ENCODE measurements at regions not wholly inside any gene's neighbourhood (a gene's known extent, or its start where the extent isn't known, plus 50 kb on each side); places are given as distances from the start of the nearest gene placed in this dataset.

DNA sequence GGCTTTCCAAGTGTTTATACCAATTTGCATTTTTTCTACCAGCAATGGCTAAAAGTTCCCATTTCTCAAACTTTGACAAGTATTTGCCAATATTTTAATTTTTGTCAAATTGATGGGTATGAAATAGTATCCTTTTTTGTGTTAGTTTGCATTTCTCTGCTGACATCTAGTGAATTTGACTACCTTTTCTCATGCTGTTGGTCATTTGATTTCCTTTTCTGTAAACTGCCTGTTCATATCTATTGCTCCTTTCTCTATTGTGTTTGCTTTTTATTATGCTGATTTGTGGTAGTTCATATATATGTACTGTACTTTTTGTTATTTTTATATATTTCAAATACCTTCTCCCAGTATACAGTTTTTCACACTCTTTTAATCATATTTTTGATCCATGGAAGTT, 149.4 kb downstream of the PMAIP1 start:
- no peaks in the 10 kb centered on the region for H3K36me3 ChIP-seq
- intact Hi-C loops (cut with DNase I): no loop called here
- H3K9me3 ChIP-seq: no peaks in the 10 kb centered on the region
- DNase-seq (ENCODE audit: low spot score): no peak
- H3K4me1 ChIP-seq (replicated peaks): no peaks in the 10 kb centered on the region
- H3K27ac ChIP-seq: no peak overlapping the region
- no peaks in the 10 kb centered on the region for H3K27me3 ChIP-seq (replicated peaks; ENCODE audit: insufficient read depth)
- TF ChIP-seq, protein P1, sequence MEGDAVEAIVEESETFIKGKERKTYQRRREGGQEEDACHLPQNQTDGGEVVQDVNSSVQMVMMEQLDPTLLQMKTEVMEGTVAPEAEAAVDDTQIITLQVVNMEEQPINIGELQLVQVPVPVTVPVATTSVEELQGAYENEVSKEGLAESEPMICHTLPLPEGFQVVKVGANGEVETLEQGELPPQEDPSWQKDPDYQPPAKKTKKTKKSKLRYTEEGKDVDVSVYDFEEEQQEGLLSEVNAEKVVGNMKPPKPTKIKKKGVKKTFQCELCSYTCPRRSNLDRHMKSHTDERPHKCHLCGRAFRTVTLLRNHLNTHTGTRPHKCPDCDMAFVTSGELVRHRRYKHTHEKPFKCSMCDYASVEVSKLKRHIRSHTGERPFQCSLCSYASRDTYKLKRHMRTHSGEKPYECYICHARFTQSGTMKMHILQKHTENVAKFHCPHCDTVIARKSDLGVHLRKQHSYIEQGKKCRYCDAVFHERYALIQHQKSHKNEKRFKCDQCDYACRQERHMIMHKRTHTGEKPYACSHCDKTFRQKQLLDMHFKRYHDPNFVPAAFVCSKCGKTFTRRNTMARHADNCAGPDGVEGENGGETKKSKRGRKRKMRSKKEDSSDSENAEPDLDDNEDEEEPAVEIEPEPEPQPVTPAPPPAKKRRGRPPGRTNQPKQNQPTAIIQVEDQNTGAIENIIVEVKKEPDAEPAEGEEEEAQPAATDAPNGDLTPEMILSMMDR (IDR thresholded peaks at IDR 0.05): no peak
- TF ChIP-seq POLR2AphosphoS5 (IDR thresholded peaks at IDR 0.05): no peak
- no peak for TF ChIP-seq POLR2A (IDR thresholded peaks at IDR 0.05)
- H3K4me3 ChIP-seq: no peak overlapping the region

DNA sequence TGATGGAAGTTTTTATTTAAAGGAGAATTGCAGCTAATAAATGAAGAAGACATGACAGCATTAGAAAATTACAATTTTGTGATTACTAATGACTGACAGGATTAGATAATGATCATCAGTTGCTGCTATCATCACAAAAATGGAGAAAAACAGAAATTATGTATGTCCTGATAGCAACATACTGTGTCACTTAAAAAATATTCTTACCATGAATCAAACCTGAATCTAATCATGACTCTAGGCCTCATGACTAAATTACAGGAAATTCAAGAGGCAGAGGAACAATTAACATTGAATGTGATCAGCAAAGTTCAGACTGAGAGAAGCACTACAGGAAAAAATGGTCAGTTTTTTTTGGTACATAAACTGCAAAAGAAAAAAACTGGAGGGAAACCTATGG, 147.8 kb downstream of the PMAIP1 start:
- Histone ChIP-seq H3K36me3 (no peaks in the 10 kb centered on the region), H3K9me3 (no peaks in the 10 kb centered on the region), H3K4me1 (replicated peaks) (no peaks in the 10 kb centered on the region), H3K27me3 (replicated peaks; ENCODE audit: insufficient read depth) (no peaks in the 10 kb centered on the region), H3K27ac (no peak overlapping the region), H3K4me3 (no peak overlapping the region)
- TF ChIP-seq POLR2AphosphoS5 (IDR thresholded peaks at IDR 0.05): no peak
- no peak for TF ChIP-seq POLR2A (IDR thresholded peaks at IDR 0.05)
- TF ChIP-seq, protein P1 (IDR thresholded peaks at IDR 0.05): no peak
- DNase-seq (ENCODE audit: low spot score): no peak
- intact Hi-C loops (cut with DNase I): no loop called here

DNA sequence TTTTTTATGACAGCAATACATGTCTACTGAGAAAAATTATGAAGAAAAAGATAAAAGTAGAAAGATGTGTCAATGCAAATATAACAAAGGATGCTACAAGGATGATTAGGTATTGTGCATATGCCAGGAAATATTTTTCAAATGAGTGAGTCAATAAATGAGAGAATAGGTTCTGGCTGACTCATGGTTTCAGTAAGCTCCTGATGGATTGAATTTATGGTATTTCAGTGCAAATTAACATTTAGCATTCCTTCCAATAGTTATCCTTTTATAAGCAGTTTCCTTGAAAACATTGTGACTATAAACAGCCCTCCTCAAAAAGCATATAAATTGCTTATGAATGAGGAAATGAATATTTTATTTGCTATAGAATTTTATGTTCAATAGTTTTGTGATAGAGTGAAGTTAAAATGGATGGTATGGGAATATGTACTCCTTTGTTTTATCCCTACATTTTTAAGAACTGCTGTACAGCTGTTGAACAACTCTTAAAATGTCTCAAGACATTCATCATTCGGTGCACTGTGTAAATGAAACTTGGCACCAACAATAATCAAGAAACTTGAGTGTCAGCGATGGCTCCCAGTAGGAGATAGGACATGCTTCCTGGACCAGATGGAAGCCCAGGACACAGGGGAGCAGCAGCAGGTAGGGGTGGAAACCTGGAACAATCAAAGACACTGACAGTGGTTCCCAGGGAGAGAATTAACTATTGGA, 144.7 kb downstream of the PMAIP1 start:
- H3K27me3 ChIP-seq (replicated peaks; ENCODE audit: insufficient read depth): no peaks in the 10 kb centered on the region

DNA sequence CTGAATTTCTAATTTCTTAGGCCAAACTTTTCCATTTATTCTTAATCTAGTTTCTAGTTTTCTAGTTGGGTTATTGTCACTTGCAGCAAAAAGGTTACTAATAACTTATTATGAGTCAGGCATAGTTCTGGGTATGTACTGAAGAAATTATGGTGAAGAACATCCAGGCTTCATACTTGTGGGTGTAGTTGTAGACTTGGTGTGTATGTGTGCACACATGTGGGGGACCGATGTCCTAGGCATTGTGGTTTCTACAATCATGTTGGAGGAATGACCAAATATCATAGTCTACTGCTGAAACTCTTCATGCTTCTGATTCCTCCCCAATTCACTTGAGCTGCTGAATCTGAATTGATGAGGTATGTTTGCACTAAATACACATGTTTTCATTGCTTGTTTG, 141.2 kb downstream of the PMAIP1 start:
- no peak overlapping the region for H3K4me3 ChIP-seq
- no peaks in the 10 kb centered on the region for H3K9me3 ChIP-seq
- TF ChIP-seq POLR2AphosphoS5 (IDR thresholded peaks at IDR 0.05) (no peak), POLR2A (IDR thresholded peaks at IDR 0.05) (no peak)
- TF ChIP-seq, protein P1 (IDR thresholded peaks at IDR 0.05): no peak
- H3K36me3 ChIP-seq: no peaks in the 10 kb centered on the region
- intact Hi-C loops (cut with DNase I): no loop called here
- DNase-seq (ENCODE audit: low spot score): no peak
- H3K4me1 ChIP-seq (replicated peaks): no peaks in the 10 kb centered on the region
- no peak overlapping the region for H3K27ac ChIP-seq
- WGBS: 83% methylated on average over 1 of the region's 1 CpG
- no peaks in the 10 kb centered on the region for H3K27me3 ChIP-seq (replicated peaks; ENCODE audit: insufficient read depth)

More for the DNA sequence above, 144.7 kb downstream of the PMAIP1 start:
- Histone ChIP-seq H3K4me1 (replicated peaks) (no peaks in the 10 kb centered on the region), H3K36me3 (no peaks in the 10 kb centered on the region), H3K9me3 (no peaks in the 10 kb centered on the region), H3K27ac (no peak overlapping the region), H3K4me3 (no peak overlapping the region)
- no peak for DNase-seq (ENCODE audit: low spot score)
- WGBS: 67% methylated on average over 2 of the region's 2 CpGs
- TF ChIP-seq POLR2AphosphoS5 (IDR thresholded peaks at IDR 0.05) (no peak), POLR2A (IDR thresholded peaks at IDR 0.05) (no peak)
- TF ChIP-seq, protein P1 (IDR thresholded peaks at IDR 0.05): no peak
- intact Hi-C loops (cut with DNase I): no loop called here

DNA sequence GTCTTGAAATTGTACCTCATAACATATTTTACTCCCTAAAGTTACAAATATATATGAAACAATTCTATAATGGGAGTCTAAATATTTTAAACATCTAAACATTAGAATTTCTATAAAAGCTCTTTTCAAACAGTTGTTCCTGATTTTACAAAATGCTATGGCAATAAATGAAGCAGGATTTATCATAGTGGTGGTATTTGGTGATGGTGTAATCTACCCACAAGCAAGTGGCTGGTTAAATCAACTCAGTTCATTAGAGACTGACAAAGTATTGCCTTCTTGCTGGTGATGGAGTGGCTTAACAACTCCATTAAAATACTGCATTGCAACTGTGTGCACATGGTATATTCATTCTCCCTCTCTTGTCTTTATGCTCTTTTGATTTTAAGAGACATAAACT, 138.9 kb downstream of the PMAIP1 start:
- no peak for TF ChIP-seq POLR2AphosphoS5 (IDR thresholded peaks at IDR 0.05)
- TF ChIP-seq, protein P1 (IDR thresholded peaks at IDR 0.05): no peak
- TF ChIP-seq POLR2A (IDR thresholded peaks at IDR 0.05): no peak

More for the DNA sequence above, 138.9 kb downstream of the PMAIP1 start:
- Histone ChIP-seq H3K36me3 (no peaks in the 10 kb centered on the region), H3K4me1 (replicated peaks) (no peaks in the 10 kb centered on the region), H3K27me3 (replicated peaks; ENCODE audit: insufficient read depth) (no peaks in the 10 kb centered on the region), H3K4me3 (no peak overlapping the region), H3K9me3 (no peaks in the 10 kb centered on the region), H3K27ac (no peak overlapping the region)
- intact Hi-C loops (cut with DNase I): no loop called here
- no peak for DNase-seq (ENCODE audit: low spot score)

Measured in prostate gland (tissue), 2 donors.